ENCODE measurements at regions not wholly inside any gene's neighbourhood (a gene's known extent, or its start where the extent isn't known, plus 50 kb on each side); places are given as distances from the start of the nearest gene placed in this dataset.
"Not testable (repeated sequence)": the region's sequence is repeated elsewhere in the genome, so short reads cannot be mapped to it uniquely, and the experiment has no call there.

- intact Hi-C loops (cut with DNase I): no loop called here
- ATAC-seq (ENCODE audit: poor library complexity) (no peak), DNase-seq (no peak)
Observed at GRCh38 chr12:131530422-131530821, 180.5 kb upstream of the SFSWAP start.

GRCh38 chr12:131533139-131533538 is 177.8 kb upstream of the SFSWAP start:
- no peak for DNase-seq
- no peak for ATAC-seq (ENCODE audit: poor library complexity)
- intact Hi-C loops (cut with DNase I): no loop called here

GRCh38 chr12:131535779-131536178 is 175.1 kb upstream of the SFSWAP start:
- no peak for DNase-seq
- ATAC-seq (ENCODE audit: poor library complexity): no peak
- intact Hi-C loops (cut with DNase I): no loop called here

GRCh38 chr12:131536337-131536736 is 174.6 kb upstream of the SFSWAP start:
- intact Hi-C loops (cut with DNase I): no loop called here
- DNase-seq (no peak), ATAC-seq (ENCODE audit: poor library complexity) (no peak)

GRCh38 chr12:131536766-131537165 is 174.1 kb upstream of the SFSWAP start:
- intact Hi-C loops (cut with DNase I): no loop called here
- DNase-seq: no peak
- ATAC-seq (ENCODE audit: poor library complexity): no peak

- DNase-seq (no peak), ATAC-seq (ENCODE audit: poor library complexity) (no peak)
- intact Hi-C loops (cut with DNase I): no loop called here
Observed at GRCh38 chr12:131537267-131537958, 173.5 kb upstream of the SFSWAP start.

GRCh38 chr12:131539381-131539780 is 171.5 kb upstream of the SFSWAP start:
- intact Hi-C loops (cut with DNase I): no loop called here
- ATAC-seq (ENCODE audit: poor library complexity) (no peak), DNase-seq (no peak)

GRCh38 chr12:131540138-131540623 is 170.7 kb upstream of the SFSWAP start:
- DNase-seq (no peak), ATAC-seq (ENCODE audit: poor library complexity) (no peak)
- intact Hi-C loops (cut with DNase I): no loop called here

GRCh38 chr12:131541512-131541911 is 169.4 kb upstream of the SFSWAP start:
- intact Hi-C loops (cut with DNase I); DNase-seq; ATAC-seq (ENCODE audit: poor library complexity): not testable (repeated sequence)

- ATAC-seq (ENCODE audit: poor library complexity) (no peak), DNase-seq (no peak)
- intact Hi-C loops (cut with DNase I): no loop called here
Observed at GRCh38 chr12:131542351-131542750, 168.5 kb upstream of the SFSWAP start.

GRCh38 chr12:131543040-131543439 is 167.8 kb upstream of the SFSWAP start:
- ATAC-seq (ENCODE audit: poor library complexity) (no peak), DNase-seq (no peak)
- intact Hi-C loops (cut with DNase I): no loop called here

GRCh38 chr12:131547555-131547954 is 163.3 kb upstream of the SFSWAP start:
- intact Hi-C loops (cut with DNase I): no loop called here
- DNase-seq (no peak), ATAC-seq (ENCODE audit: poor library complexity) (no peak)

GRCh38 chr12:131550121-131550520 is 160.8 kb upstream of the SFSWAP start:
- DNase-seq (no peak), ATAC-seq (ENCODE audit: poor library complexity) (no peak)
- intact Hi-C loops (cut with DNase I): no loop called here

- intact Hi-C loops (cut with DNase I): no loop called here
- ATAC-seq (ENCODE audit: poor library complexity) (no peak), DNase-seq (no peak)
Observed at GRCh38 chr12:131551675-131552491, 159.0 kb upstream of the SFSWAP start.

GRCh38 chr12:131552492-131552863 is 158.4 kb upstream of the SFSWAP start:
- DNase-seq: no peak
- no peak for ATAC-seq (ENCODE audit: poor library complexity)
- intact Hi-C loops (cut with DNase I): no loop called here

- no peak for DNase-seq
- ATAC-seq (ENCODE audit: poor library complexity): no peak
- intact Hi-C loops (cut with DNase I): no loop called here
Observed at GRCh38 chr12:131553096-131553777, 157.7 kb upstream of the SFSWAP start.

GRCh38 chr12:131555197-131555846 is 155.6 kb upstream of the SFSWAP start:
- intact Hi-C loops (cut with DNase I): no loop called here
- DNase-seq: no peak

GRCh38 chr12:131555866-131556265 is 155.0 kb upstream of the SFSWAP start:
- ATAC-seq (ENCODE audit: poor library complexity) (no peak), DNase-seq (no peak)
- intact Hi-C loops (cut with DNase I): no loop called here

More at GRCh38 chr12:131555197-131555846, 155.6 kb upstream of the SFSWAP start:
- ATAC-seq (ENCODE audit: poor library complexity): no peak

- DNase-seq: no peak
- no peak for ATAC-seq (ENCODE audit: poor library complexity)
- intact Hi-C loops (cut with DNase I): no loop called here
Observed at GRCh38 chr12:131557078-131557709, 153.7 kb upstream of the SFSWAP start.
